HFFc6 (cell line): ENCODE measurements at regions not wholly inside any gene's neighbourhood (a gene's known extent, or its start where the extent isn't known, plus 50 kb on each side); places are given as distances from the start of the nearest gene placed in this dataset.

Experiments used
- DNase-seq: peaks from one replicate; pipeline ENCODE4 v3.0.0-alpha.2; 2018
- H3K27ac Mint-ChIP-seq: 2 replicates; pipeline ENCODE4 v1.8.0; 2020; ENCODE audit warnings: mild to moderate bottlenecking, mixed read lengths
- H3K27me3 Mint-ChIP-seq: 2 replicates; pipeline ENCODE4 v1.8.0; 2021; ENCODE audit warnings: mild to moderate bottlenecking, moderate library complexity, mixed read lengths; ENCODE audit not compliant: insufficient read depth
- H3K36me3 Mint-ChIP-seq: 2 replicates; pipeline ENCODE4 v1.8.0; 2021; ENCODE audit warnings: low read depth, mixed read lengths
- H3K4me1 Mint-ChIP-seq: 2 replicates; pipeline ENCODE4 v1.8.0; 2020; ENCODE audit warnings: low read depth, mixed read lengths
- H3K4me3 Mint-ChIP-seq: 2 replicates; pipeline ENCODE4 v1.8.0; 2020; ENCODE audit warnings: mild to moderate bottlenecking, moderate library complexity, mixed read lengths
- H3K9me3 Mint-ChIP-seq: 2 replicates; pipeline ENCODE4 v1.8.0; 2020; ENCODE audit warnings: mild to moderate bottlenecking, mixed read lengths
- CTCF ChIP-seq: fragments of 200-600 bp; sonication (generic); IDR thresholded peaks from 2 replicates; pipeline ENCODE4 v1.5.0; 2021; ENCODE audit warnings: antibody characterized with exemption, mild to moderate bottlenecking

- no peak for TF ChIP-seq CTCF
- Mint-ChIP-seq H3K27ac (no peak overlapping the region), H3K36me3 (peaks cover 18% of the 10 kb centered on the region), H3K27me3 (no peaks in the 10 kb centered on the region), H3K4me3 (no peak overlapping the region), H3K9me3 (peaks cover 22% of the 10 kb centered on the region), H3K4me1 (no peaks in the 10 kb centered on the region)
- DNase-seq: no peak
These were observed 1202.8 kb downstream of the ROBO2 start for GRCh38 chr3:78242724-78243123.

GRCh38 chr3:78244136-78244535 is 1204.2 kb downstream of the ROBO2 start:
- peaks cover 22% of the 10 kb centered on the region for H3K9me3 Mint-ChIP-seq
- H3K4me3 Mint-ChIP-seq: no peak overlapping the region
- H3K27ac Mint-ChIP-seq: no peak overlapping the region
- no peak for DNase-seq
- H3K36me3 Mint-ChIP-seq: peaks cover 18% of the 10 kb centered on the region
- H3K4me1 Mint-ChIP-seq: peaks cover 4% of the 10 kb centered on the region
- TF ChIP-seq CTCF: no peak
- H3K27me3 Mint-ChIP-seq: no peaks in the 10 kb centered on the region

DNA sequence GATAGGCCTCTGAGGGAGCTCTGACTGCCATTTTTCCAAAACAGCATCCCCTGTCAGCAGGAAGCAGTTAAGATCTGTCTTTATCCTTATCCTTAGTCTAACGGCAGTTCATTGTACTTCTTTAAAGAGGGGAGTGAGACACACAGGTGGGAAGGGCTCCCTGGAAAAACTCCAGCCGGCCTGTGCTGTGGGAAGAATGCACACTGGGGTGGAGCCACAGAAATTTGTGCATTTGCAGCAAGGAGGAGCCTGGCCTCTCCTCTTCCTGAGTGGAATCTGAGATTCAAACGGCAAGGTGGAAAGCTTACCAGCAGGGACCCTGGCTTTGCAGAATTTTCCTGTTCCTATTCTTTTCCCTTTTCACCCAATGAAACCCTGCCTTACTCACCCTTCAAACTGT is 1209.4 kb downstream of the ROBO2 start:
- DNase-seq: no peak
- no peak overlapping the region for H3K4me3 Mint-ChIP-seq
- no peak for TF ChIP-seq CTCF
- H3K4me1 Mint-ChIP-seq: peaks cover 30% of the 10 kb centered on the region
- H3K27me3 Mint-ChIP-seq: no peaks in the 10 kb centered on the region
- peaks cover 6% of the 10 kb centered on the region for H3K36me3 Mint-ChIP-seq
- no peak overlapping the region for H3K27ac Mint-ChIP-seq
- peaks cover 6% of the 10 kb centered on the region; the same call in 1 of the 2 replicates for H3K9me3 Mint-ChIP-seq

GRCh38 chr3:78253860-78254259 is 1214.0 kb downstream of the ROBO2 start:
- Mint-ChIP-seq H3K27me3 (peaks cover 1% of the 10 kb centered on the region; the same call in 1 of the 2 replicates), H3K27ac (no peak overlapping the region)
- no peak for TF ChIP-seq CTCF

GRCh38 chr3:78255403-78255802 is 1215.5 kb downstream of the ROBO2 start:
- DNase-seq: peak; percentile 77
- peaks cover 76% of the 10 kb centered on the region for H3K4me1 Mint-ChIP-seq
- TF ChIP-seq CTCF: peak; percentile 35; the same call in 1 of the 2 replicates
- no peaks in the 10 kb centered on the region; the same call in 1 of the 2 replicates for H3K9me3 Mint-ChIP-seq
- H3K4me3 Mint-ChIP-seq: no peak overlapping the region; the same call in 1 of the 2 replicates
- H3K27ac Mint-ChIP-seq: peak overlapping the region; percentile 66
- H3K27me3 Mint-ChIP-seq: peaks cover 1% of the 10 kb centered on the region; the same call in 1 of the 2 replicates
- peaks cover 5% of the 10 kb centered on the region; the same call in 1 of the 2 replicates for H3K36me3 Mint-ChIP-seq

More at GRCh38 chr3:78253860-78254259, 1214.0 kb downstream of the ROBO2 start:
- peaks cover 74% of the 10 kb centered on the region for H3K4me1 Mint-ChIP-seq
- H3K9me3 Mint-ChIP-seq: no peaks in the 10 kb centered on the region; the same call in 1 of the 2 replicates
- H3K4me3 Mint-ChIP-seq: no peak overlapping the region
- H3K36me3 Mint-ChIP-seq: peaks cover 5% of the 10 kb centered on the region; the same call in 1 of the 2 replicates
- DNase-seq: no peak
